ENCODE measurements at regions not wholly inside any gene's neighbourhood (a gene's known extent, or its start where the extent isn't known, plus 50 kb on each side); places are given as distances from the start of the nearest gene placed in this dataset.

DNA sequence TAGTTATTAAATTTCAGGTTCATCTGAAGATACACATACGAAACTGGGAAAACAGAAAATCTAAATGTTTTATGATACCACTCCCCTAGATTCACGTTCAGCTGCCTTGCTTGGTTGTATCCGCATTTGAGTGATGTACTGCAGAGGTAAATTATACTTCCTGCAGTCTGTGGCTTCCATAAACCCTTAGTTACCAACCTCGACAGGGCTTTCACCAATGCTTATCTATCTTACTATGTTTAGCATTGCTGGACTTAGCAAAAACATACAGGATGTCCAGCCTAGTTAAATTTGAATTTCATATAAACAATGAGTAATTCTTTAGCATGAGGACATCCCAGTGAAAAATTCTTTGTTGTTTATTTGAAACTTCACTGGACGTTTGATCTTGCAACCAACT is 108.8 kb downstream of the TMA16 start:
- Histone ChIP-seq H3K36me3 (no peaks in the 10 kb centered on the region), H3K27ac (no peak overlapping the region), H3K9me3 (ENCODE audit: low read depth) (no peaks in the 10 kb centered on the region), H3K4me3 (no peak overlapping the region), H3K4me1 (ENCODE audit: low read depth) (no peaks in the 10 kb centered on the region), H3K27me3 (no peaks in the 10 kb centered on the region)
- TF ChIP-seq, protein P1, sequence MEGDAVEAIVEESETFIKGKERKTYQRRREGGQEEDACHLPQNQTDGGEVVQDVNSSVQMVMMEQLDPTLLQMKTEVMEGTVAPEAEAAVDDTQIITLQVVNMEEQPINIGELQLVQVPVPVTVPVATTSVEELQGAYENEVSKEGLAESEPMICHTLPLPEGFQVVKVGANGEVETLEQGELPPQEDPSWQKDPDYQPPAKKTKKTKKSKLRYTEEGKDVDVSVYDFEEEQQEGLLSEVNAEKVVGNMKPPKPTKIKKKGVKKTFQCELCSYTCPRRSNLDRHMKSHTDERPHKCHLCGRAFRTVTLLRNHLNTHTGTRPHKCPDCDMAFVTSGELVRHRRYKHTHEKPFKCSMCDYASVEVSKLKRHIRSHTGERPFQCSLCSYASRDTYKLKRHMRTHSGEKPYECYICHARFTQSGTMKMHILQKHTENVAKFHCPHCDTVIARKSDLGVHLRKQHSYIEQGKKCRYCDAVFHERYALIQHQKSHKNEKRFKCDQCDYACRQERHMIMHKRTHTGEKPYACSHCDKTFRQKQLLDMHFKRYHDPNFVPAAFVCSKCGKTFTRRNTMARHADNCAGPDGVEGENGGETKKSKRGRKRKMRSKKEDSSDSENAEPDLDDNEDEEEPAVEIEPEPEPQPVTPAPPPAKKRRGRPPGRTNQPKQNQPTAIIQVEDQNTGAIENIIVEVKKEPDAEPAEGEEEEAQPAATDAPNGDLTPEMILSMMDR (IDR thresholded peaks at IDR 0.05; ENCODE audit: low read depth, low read length), result no peak
- no peak for DNase-seq (ENCODE audit: low read depth in 1 of 2, low spot score in 1 of 2)

DNA sequence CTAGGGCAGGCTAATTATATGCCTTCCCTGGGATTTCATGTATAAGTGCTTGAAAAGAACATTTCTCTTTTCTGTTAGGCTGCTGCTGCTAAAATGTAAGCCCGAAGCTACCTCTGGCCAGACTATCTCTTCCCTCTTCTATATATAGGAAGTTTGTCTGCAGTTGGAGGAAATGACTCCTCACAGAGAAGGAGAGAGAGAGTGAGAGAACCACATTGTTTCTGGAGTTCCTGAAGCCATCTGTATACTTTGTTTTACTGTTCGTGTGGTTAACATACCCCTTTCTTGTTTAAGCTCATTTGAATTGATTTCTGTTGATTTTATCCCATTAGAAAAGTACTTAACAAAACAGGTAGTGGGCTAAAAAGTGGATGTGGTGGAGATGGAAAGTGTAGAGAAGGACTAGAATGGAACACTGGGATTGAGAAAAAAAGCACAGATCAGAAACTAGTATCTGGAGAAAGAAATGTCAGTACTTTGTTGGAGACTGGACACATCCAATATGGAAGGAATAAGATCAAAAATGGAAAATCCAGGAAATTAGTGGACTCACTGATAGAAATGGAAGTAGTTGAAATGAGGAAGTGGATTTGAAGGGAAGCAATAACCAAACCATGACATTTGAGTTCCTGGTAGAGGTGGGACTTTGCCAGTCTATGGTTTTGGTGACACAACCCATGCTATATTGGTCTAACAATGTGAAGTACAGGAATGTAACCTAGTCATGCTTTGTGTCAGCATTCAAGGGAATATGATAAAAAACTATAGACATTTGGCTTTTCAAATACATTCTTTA is 112.6 kb downstream of the TMA16 start:
- Histone ChIP-seq H3K27ac (no peak overlapping the region), H3K9me3 (ENCODE audit: low read depth) (no peaks in the 10 kb centered on the region), H3K4me1 (ENCODE audit: low read depth) (no peaks in the 10 kb centered on the region), H3K4me3 (no peak overlapping the region), H3K27me3 (no peaks in the 10 kb centered on the region), H3K36me3 (no peaks in the 10 kb centered on the region)
- no peak for DNase-seq (ENCODE audit: low read depth in 1 of 2, low spot score in 1 of 2)
- TF ChIP-seq, protein P1 (IDR thresholded peaks at IDR 0.05; ENCODE audit: low read depth, low read length), result no peak

DNA sequence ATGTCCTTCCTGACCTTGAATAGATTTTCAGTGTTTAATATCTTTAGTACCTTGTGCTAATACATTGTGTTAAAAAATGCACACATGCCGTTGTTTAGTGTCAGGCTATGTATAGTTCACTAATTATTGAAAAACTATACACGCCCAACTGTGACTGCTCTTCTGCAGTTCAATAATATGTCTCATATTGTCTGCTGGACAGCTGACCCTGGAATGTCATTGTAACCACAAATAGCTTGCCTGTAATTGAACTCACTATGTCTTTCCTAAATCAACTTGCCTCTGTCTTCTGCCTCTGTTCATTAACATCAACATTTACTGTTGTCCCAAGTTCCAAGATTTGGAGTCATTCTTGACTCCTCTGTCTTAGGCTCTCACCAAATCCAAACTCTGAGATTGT is 114.5 kb downstream of the TMA16 start:
- no peak overlapping the region for H3K4me3 ChIP-seq
- DNase-seq (ENCODE audit: low read depth in 1 of 2, low spot score in 1 of 2), result no peak
- no peaks in the 10 kb centered on the region for H3K36me3 ChIP-seq
- no peaks in the 10 kb centered on the region for H3K4me1 ChIP-seq (ENCODE audit: low read depth)
- H3K27ac ChIP-seq, result no peak overlapping the region
- no peaks in the 10 kb centered on the region for H3K9me3 ChIP-seq (ENCODE audit: low read depth)
- TF ChIP-seq, protein P1 (IDR thresholded peaks at IDR 0.05; ENCODE audit: low read depth, low read length), result no peak
- H3K27me3 ChIP-seq, result no peaks in the 10 kb centered on the region

DNA sequence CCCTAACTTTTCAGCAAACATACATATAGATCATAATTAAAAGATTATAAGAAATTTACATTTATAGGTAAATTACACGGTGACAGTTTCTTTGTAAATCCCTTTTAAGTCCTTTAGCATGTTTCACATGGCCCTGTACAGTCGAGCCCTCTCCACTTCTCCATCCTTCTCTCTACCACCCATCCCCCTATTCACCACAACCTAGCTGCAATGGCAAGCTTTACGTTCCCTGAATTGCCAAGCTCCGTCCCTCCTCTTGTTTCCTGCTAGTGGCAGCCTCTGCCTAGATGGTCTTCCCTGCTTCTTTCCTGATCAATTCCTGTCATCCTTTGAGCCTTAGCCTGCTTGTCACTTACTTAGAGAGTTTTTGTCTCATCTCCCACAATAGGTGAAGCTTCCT is 116.2 kb downstream of the TMA16 start:
- H3K36me3 ChIP-seq, result no peaks in the 10 kb centered on the region
- TF ChIP-seq, protein P1 (IDR thresholded peaks at IDR 0.05; ENCODE audit: low read depth, low read length), result no peak
- no peaks in the 10 kb centered on the region for H3K4me1 ChIP-seq (ENCODE audit: low read depth)
- no peaks in the 10 kb centered on the region for H3K9me3 ChIP-seq (ENCODE audit: low read depth)
- no peaks in the 10 kb centered on the region for H3K27me3 ChIP-seq
- no peak for DNase-seq (ENCODE audit: low read depth in 1 of 2, low spot score in 1 of 2)
- H3K27ac ChIP-seq, result no peak overlapping the region
- H3K4me3 ChIP-seq, result no peak overlapping the region

DNA sequence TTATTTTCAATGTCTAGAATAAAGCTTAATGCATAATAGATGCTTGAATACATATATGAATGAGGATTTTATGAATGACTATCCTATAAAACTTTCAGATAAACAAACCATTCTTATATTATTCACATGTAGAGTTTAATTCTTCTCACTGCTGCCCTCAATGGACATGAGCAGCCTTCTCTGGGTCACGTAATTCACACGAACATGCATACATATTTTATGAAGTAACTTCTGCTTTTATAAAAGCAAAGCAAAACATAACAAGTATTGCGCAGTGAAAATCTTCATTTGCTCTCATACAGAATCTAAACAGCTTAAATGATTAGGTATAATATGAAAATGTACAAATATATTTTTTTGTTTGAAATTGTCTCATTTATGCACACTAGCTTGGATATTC is 116.7 kb downstream of the TMA16 start:
- H3K9me3 ChIP-seq (ENCODE audit: low read depth), result no peaks in the 10 kb centered on the region
- H3K27me3 ChIP-seq, result no peaks in the 10 kb centered on the region
- H3K4me1 ChIP-seq (ENCODE audit: low read depth), result no peaks in the 10 kb centered on the region
- TF ChIP-seq, protein P1 (IDR thresholded peaks at IDR 0.05; ENCODE audit: low read depth, low read length), result no peak
- no peak overlapping the region for H3K27ac ChIP-seq
- no peak overlapping the region for H3K4me3 ChIP-seq
- H3K36me3 ChIP-seq, result no peaks in the 10 kb centered on the region
- DNase-seq (ENCODE audit: low read depth in 1 of 2, low spot score in 1 of 2), result no peak
